GM23338 (cell line): ENCODE measurements at regions not wholly inside any gene's neighbourhood (a gene's known extent, or its start where the extent isn't known, plus 50 kb on each side); places are given as distances from the start of the nearest gene placed in this dataset.

Experiments
- ATAC-seq: fragments of 200-7000 bp; cut with Tn5 transposase; 3 replicates; pipeline ENCODE4 v1.9.1; 2020
- DNase-seq: peaks from one replicate; pipeline ENCODE4 v3.0.0-alpha.2; 2015; ENCODE audit warnings: low spot score
- H2AFZ ChIP-seq: fragments of 200-600 bp; sonication (generic); 2 replicates; pipeline ENCODE4 v1.8.0; 2016; ENCODE audit warnings: antibody characterized with exemption, mild to moderate bottlenecking, moderate library complexity
- H3F3A ChIP-seq: fragments of 200-600 bp; sonication (generic); replicated peaks from 2 replicates; pipeline ENCODE4 v1.8.0; 2017; ENCODE audit warnings: antibody characterized with exemption, mixed run types, low read depth
- H3K27ac ChIP-seq: fragments of 200-600 bp; sonication (generic); 2 replicates; pipeline ENCODE4 v1.6.1; 2016; ENCODE audit warnings: low read depth
- H3K27me3 ChIP-seq: fragments of 200-600 bp; sonication (generic); 2 replicates; pipeline ENCODE4 v1.8.0; 2016; ENCODE audit warnings: mild to moderate bottlenecking, mixed run types, moderate library complexity; ENCODE audit not compliant: insufficient read depth
- H3K36me3 ChIP-seq: fragments of 200-600 bp; sonication (generic); 2 replicates; pipeline ENCODE4 v1.8.0; 2016; ENCODE audit warnings: mild to moderate bottlenecking; ENCODE audit not compliant: insufficient read depth
- H3K4me1 ChIP-seq: fragments of 200-600 bp; sonication (generic); 2 replicates; pipeline ENCODE4 v1.8.0; 2016; ENCODE audit warnings: mild to moderate bottlenecking, moderate library complexity; ENCODE audit not compliant: insufficient read depth
- H3K4me2 ChIP-seq: fragments of 200-600 bp; sonication (generic); 2 replicates; pipeline ENCODE4 v1.7.1; 2017; ENCODE audit warnings: mixed run types
- H3K4me3 ChIP-seq: fragments of 200-600 bp; sonication (generic); 2 replicates; pipeline ENCODE4 v1.6.1; 2016; ENCODE audit warnings: mixed run types
- H3K79me2 ChIP-seq: fragments of 200-600 bp; sonication (generic); replicated peaks from 2 replicates; pipeline ENCODE4 v1.8.0; 2017; ENCODE audit warnings: mild to moderate bottlenecking; ENCODE audit not compliant: insufficient read depth
- H3K9me2 ChIP-seq: fragments of 200-600 bp; sonication (generic); 2 replicates; pipeline ENCODE4 v1.8.0; 2017; ENCODE audit not compliant: insufficient read depth
- H4K20me1 ChIP-seq: fragments of 200-600 bp; sonication (generic); replicated peaks from 2 replicates; pipeline ENCODE4 v1.8.0; 2017; ENCODE audit warnings: mild to moderate bottlenecking; ENCODE audit not compliant: insufficient read depth
- H3K27ac Mint-ChIP-seq: 2 replicates; pipeline ENCODE4 v1.8.0; 2020; ENCODE audit warnings: inconsistent platforms, mild to moderate bottlenecking, moderate library complexity, mixed read lengths
- H3K27me3 Mint-ChIP-seq: 3 replicates; pipeline ENCODE4 v1.8.0; 2022; ENCODE audit warnings: low read depth, mild to moderate bottlenecking, moderate library complexity, mixed read lengths, inconsistent platforms; ENCODE audit not compliant: insufficient read depth, poor library complexity
- H3K36me3 Mint-ChIP-seq: 3 replicates; pipeline ENCODE4 v1.8.0; 2021; ENCODE audit warnings: low read depth, mild to moderate bottlenecking, inconsistent platforms, moderate library complexity, mixed read lengths
- H3K4me1 Mint-ChIP-seq: 3 replicates; pipeline ENCODE4 v1.8.0; 2020; ENCODE audit warnings: mild to moderate bottlenecking, inconsistent platforms, mixed read lengths
- H3K4me3 Mint-ChIP-seq: 3 replicates; pipeline ENCODE4 v1.8.0; 2021; ENCODE audit warnings: moderate library complexity, mild to moderate bottlenecking, inconsistent platforms, mixed read lengths
- H3K9me3 Mint-ChIP-seq: 3 replicates; pipeline ENCODE4 v1.8.0; 2020; ENCODE audit warnings: moderate library complexity, mild to moderate bottlenecking, inconsistent platforms, mixed read lengths
- EZH2 ChIP-seq: fragments of 200-600 bp; sonication (generic); IDR thresholded peaks from one replicate; pipeline ENCODE4 v1.8.0; 2017; ENCODE audit warnings: antibody characterized with exemption, mild to moderate bottlenecking, low read depth; ENCODE audit not compliant: unreplicated experiment
- EZH2phosphoT487 ChIP-seq: fragments of 200-600 bp; sonication (generic); IDR thresholded peaks from one replicate; pipeline ENCODE4 v1.8.1; 2018; ENCODE audit warnings: antibody characterized with exemption; ENCODE audit not compliant: unreplicated experiment
- JUNB ChIP-seq: IDR thresholded peaks from one replicate; pipeline ENCODE4 v1.6.1; 2016; ENCODE audit warnings: antibody characterized with exemption; ENCODE audit not compliant: unreplicated experiment
- NANOG ChIP-seq: IDR thresholded peaks from 2 replicates; pipeline ENCODE4 v1.6.1; 2016; ENCODE audit warnings: antibody characterized with exemption, borderline replicate concordance
- REST ChIP-seq: IDR thresholded peaks from one replicate; pipeline ENCODE4 v1.6.1; 2018; ENCODE audit warnings: antibody characterized with exemption; ENCODE audit not compliant: unreplicated experiment
- STAT1 ChIP-seq: IDR thresholded peaks from one replicate; pipeline ENCODE4 v1.6.1; 2016; ENCODE audit warnings: antibody characterized with exemption; ENCODE audit not compliant: unreplicated experiment
- ZNF114 ChIP-seq: fragments of 250-450 bp; sonication (Bioruptor Pico); IDR thresholded peaks from 2 replicates; pipeline ENCODE4 v1.5.0; 2020; ENCODE audit warnings: mild to moderate bottlenecking, moderate library complexity
- ZNF331 ChIP-seq: fragments of 250-450 bp; sonication (Bioruptor Pico); IDR thresholded peaks from 2 replicates; pipeline ENCODE4 v1.5.0; 2020; ENCODE audit warnings: low read depth, mild to moderate bottlenecking, moderate library complexity
- ZNF462 ChIP-seq: fragments of 250-450 bp; sonication (Bioruptor Pico); IDR thresholded peaks from 2 replicates; pipeline ENCODE4 v1.5.0; 2020; ENCODE audit warnings: mild to moderate bottlenecking, moderate library complexity
- TF ChIP-seq, protein P1 (sequence below), 2 experiments: fragments of 200-600 bp in 1 of 2; sonication (generic) in 1 of 2; conservative IDR thresholded peaks; 2 replicates each; pipeline versions ENCODE4 v1.5.1 to v1.6.1; 2016 to 2017; ENCODE audit warnings: antibody characterized with exemption in 2 of 2, low read depth in 2 of 2, mild to moderate bottlenecking in 2 of 2, moderate library complexity in 1 of 2
- TF ChIP-seq, protein P2 (sequence below): IDR thresholded peaks from 2 replicates; pipeline ENCODE4 v1.6.1; 2016; ENCODE audit warnings: antibody characterized with exemption

- TF ChIP-seq ZNF462 (CRISPR knock-in tag) (no peak), JUNB (no peak), NANOG (no peak), EZH2phosphoT487 (no peak)
- TF ChIP-seq, protein P1, sequence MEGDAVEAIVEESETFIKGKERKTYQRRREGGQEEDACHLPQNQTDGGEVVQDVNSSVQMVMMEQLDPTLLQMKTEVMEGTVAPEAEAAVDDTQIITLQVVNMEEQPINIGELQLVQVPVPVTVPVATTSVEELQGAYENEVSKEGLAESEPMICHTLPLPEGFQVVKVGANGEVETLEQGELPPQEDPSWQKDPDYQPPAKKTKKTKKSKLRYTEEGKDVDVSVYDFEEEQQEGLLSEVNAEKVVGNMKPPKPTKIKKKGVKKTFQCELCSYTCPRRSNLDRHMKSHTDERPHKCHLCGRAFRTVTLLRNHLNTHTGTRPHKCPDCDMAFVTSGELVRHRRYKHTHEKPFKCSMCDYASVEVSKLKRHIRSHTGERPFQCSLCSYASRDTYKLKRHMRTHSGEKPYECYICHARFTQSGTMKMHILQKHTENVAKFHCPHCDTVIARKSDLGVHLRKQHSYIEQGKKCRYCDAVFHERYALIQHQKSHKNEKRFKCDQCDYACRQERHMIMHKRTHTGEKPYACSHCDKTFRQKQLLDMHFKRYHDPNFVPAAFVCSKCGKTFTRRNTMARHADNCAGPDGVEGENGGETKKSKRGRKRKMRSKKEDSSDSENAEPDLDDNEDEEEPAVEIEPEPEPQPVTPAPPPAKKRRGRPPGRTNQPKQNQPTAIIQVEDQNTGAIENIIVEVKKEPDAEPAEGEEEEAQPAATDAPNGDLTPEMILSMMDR (conservative IDR thresholded peaks at IDR 0.05; ENCODE audit: low read depth in 2 of 2) = no peak
Measured at GRCh38 chr14:56501909-56502530, 77.6 kb upstream of the TMEM260 start (continued).

DNA sequence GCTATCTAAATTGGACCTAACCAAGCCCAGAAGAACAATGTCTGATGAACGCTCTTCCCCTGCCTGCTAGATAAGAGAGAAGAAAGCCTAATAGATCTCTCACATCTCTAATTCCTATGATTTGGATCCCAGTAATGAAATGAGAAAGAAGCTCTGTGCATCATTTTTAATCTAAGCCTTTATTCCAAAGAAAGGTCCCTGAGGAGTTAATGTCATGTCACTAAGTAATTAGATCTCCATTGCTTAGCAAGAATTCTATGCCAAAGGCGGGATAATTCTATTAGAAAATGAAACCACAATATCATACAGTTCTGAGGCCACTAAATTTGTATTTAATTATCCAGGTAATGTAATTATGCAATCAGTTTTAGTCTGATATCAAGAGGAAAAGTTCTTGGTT lies 74.2 kb upstream of the TMEM260 start:
- no peak overlapping the region for H3K27ac Mint-ChIP-seq
- H3K9me2 ChIP-seq = 0 out of 2 replicates have a peak, but pooled peaks cover 5% of the 10 kb centered on the region
- no peaks in the 10 kb centered on the region for H3K36me3 ChIP-seq
- H3K4me1 Mint-ChIP-seq = peaks cover 18% of the 10 kb centered on the region
- H3K27ac ChIP-seq = no peak overlapping the region
- no peaks in the 10 kb centered on the region for H3K79me2 ChIP-seq
- no peaks in the 10 kb centered on the region for H3K9me3 Mint-ChIP-seq
- DNase-seq = no peak
- H3F3A ChIP-seq = no peaks in the 10 kb centered on the region
- no peaks in the 10 kb centered on the region for H3K27me3 ChIP-seq
- H3K4me1 ChIP-seq = peaks cover 21% of the 10 kb centered on the region
- no peaks in the 10 kb centered on the region for H3K36me3 Mint-ChIP-seq
- no peaks in the 10 kb centered on the region for H4K20me1 ChIP-seq
- no peak for ATAC-seq
- no peak overlapping the region for H3K4me3 ChIP-seq
- no peak overlapping the region for H2AFZ ChIP-seq
- no peak overlapping the region for H3K4me3 Mint-ChIP-seq
- no peaks in the 10 kb centered on the region for H3K27me3 Mint-ChIP-seq
- H3K4me2 ChIP-seq = no peak overlapping the region
- TF ChIP-seq, protein P2, sequence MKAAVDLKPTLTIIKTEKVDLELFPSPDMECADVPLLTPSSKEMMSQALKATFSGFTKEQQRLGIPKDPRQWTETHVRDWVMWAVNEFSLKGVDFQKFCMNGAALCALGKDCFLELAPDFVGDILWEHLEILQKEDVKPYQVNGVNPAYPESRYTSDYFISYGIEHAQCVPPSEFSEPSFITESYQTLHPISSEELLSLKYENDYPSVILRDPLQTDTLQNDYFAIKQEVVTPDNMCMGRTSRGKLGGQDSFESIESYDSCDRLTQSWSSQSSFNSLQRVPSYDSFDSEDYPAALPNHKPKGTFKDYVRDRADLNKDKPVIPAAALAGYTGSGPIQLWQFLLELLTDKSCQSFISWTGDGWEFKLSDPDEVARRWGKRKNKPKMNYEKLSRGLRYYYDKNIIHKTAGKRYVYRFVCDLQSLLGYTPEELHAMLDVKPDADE = no peak
- TF ChIP-seq ZNF114 (no peak), ZNF331 (CRISPR knock-in tag) (no peak), EZH2 (no peak), STAT1 (no peak), REST (no peak), NANOG (no peak), EZH2phosphoT487 (no peak), JUNB (no peak)
